Stomach (tissue), 8 donors: ENCODE measurements at regions not wholly inside any gene's neighbourhood (a gene's known extent, or its start where the extent isn't known, plus 50 kb on each side); places are given as distances from the start of the nearest gene placed in this dataset.
"Not testable (repeated sequence)": the region's sequence is repeated elsewhere in the genome, so short reads cannot be mapped to it uniquely, and the experiment has no call there.

Source experiments
- DNase-seq, 2 donors: peaks; one replicate each; pipeline versions ENCODE4 v3.0.0 to v3.0.0-alpha.2; 2013 to 2019
- H3K27ac ChIP-seq, 5 donors: fragments of 200-600 bp in 4 of 5; sonication (generic) in 4 of 5; one replicate each; pipeline ENCODE4 v1.5.1; 2013 to 2019; ENCODE audit warnings: mild to moderate bottlenecking in 1 of 5, moderate library complexity in 1 of 5
- H3K27me3 ChIP-seq, 3 donors: fragments of 200-600 bp; sonication (generic); one replicate each; pipeline ENCODE4 v1.5.1; 2017 to 2019; ENCODE audit warnings: mixed run types in 1 of 3
- H3K36me3 ChIP-seq, 4 donors: fragments of 200-600 bp; sonication (generic); 1 replicate in 3 of 4; 2 replicates in 1 of 4; pipeline ENCODE4 v1.5.1; 2016 to 2019
- H3K4me1 ChIP-seq, 4 donors: fragments of 200-600 bp; sonication (generic); one replicate each; pipeline ENCODE4 v1.5.1; 2016 to 2019
- H3K4me3 ChIP-seq, 4 donors: fragments of 200-600 bp; sonication (generic) in 3 of 4; one replicate each; pipeline ENCODE4 v1.5.1; 2016 to 2019; ENCODE audit warnings: mild to moderate bottlenecking in 1 of 4
- H3K9me3 ChIP-seq, 4 donors: fragments of 200-600 bp; sonication (generic); one replicate each; pipeline ENCODE4 v1.5.1; 2016 to 2019
- CTCF ChIP-seq, 7 experiments: fragments of 450-650 bp in 4 of 7; fragments of 200-600 bp in 3 of 7; sonication (generic) in 3 of 7; IDR thresholded peaks; one replicate each; pipeline ENCODE4 v1.5.1; 2016 to 2019; ENCODE audit warnings: antibody characterized with exemption in 7 of 7, control low read depth in 2 of 7, mild to moderate bottlenecking in 1 of 7
- EP300 ChIP-seq: sonication (generic); formaldehyde crosslinking; IDR thresholded peaks from one replicate; pipeline ENCODE4 v1.6.1; 2017; ENCODE audit warnings: antibody characterized with exemption
- POLR2A ChIP-seq, 4 donors: fragments of 450-650 bp; IDR thresholded peaks; one replicate each; pipeline ENCODE4 v1.6.1; 2016; ENCODE audit warnings: antibody characterized with exemption in 4 of 4, control low read depth in 2 of 4, mild to moderate bottlenecking in 1 of 4, moderate library complexity in 1 of 4
- POLR2AphosphoS5 ChIP-seq, 3 donors: sonication (generic); formaldehyde crosslinking; IDR thresholded peaks; one replicate each; pipeline ENCODE4 v1.6.1; 2016; ENCODE audit warnings: antibody characterized with exemption in 3 of 3
- WGBS, 5 donors: extraction: QIAGEN DNeasy Blood & Tissue Kit in 3 of 5; methylation state at CpG; one replicate each; pipeline versions ENCODE4 v1.1.5 to v1.1.7; 2013 to 2018; 5-methylcytosine and 5-hydroxymethylcytosine counted together
- intact Hi-C: fragments of 100-400 bp; cut with DNase I; formaldehyde crosslinking; loops from one replicate; pipeline ENCODE4 v1.15.1; 2023; ENCODE audit warnings: low total_unique reads
- donor health status: healthy with polysubstance abuse.
- donor health status: Bipolar disorder and iron deficiency.
- donor health status: healthy.

GRCh38 chr2:123614596-123614995, 410.5 kb upstream of the CNTNAP5 start:
- Histone ChIP-seq H3K4me3 (no peak overlapping the region), H3K27me3 (no peaks in the 10 kb centered on the region), H3K27ac (no peak overlapping the region), H3K36me3 (no peaks in the 10 kb centered on the region), H3K4me1 (no peaks in the 10 kb centered on the region), H3K9me3 (peaks cover 0 to 65% (median 17%) of the 10 kb centered on the region in 4 donors)
- intact Hi-C loops: no loop called here
- DNase-seq: no peak
- TF ChIP-seq CTCF (IDR thresholded peaks at IDR 0.05): no peak
- TF ChIP-seq EP300: no peak
- no peak for TF ChIP-seq POLR2AphosphoS5 (IDR thresholded peaks at IDR 0.05)
- TF ChIP-seq POLR2A (IDR thresholded peaks at IDR 0.05): no peak

GRCh38 chr2:123618642-123619041, 406.4 kb upstream of the CNTNAP5 start:
- H3K4me3 ChIP-seq, DNase-seq, intact Hi-C loops, H3K4me1 ChIP-seq, H3K27me3 ChIP-seq, H3K27ac ChIP-seq, H3K36me3 ChIP-seq: not testable (repeated sequence)
- peaks cover 0 to 43% (median 16%) of the 10 kb centered on the region in 4 donors for H3K9me3 ChIP-seq
- 76 to 92% (median 86%) methylated on average over 8 of the region's 8 CpGs for WGBS, 5 donors

GRCh38 chr2:123624816-123625215, 400.3 kb upstream of the CNTNAP5 start:
- H3K4me1 ChIP-seq: no peaks in the 10 kb centered on the region
- TF ChIP-seq CTCF (IDR thresholded peaks at IDR 0.05) (no peak), POLR2A (IDR thresholded peaks at IDR 0.05) (no peak), POLR2AphosphoS5 (IDR thresholded peaks at IDR 0.05) (no peak), EP300 (no peak)
- no peak overlapping the region for H3K4me3 ChIP-seq
- H3K36me3 ChIP-seq: no peaks in the 10 kb centered on the region
- intact Hi-C loops: no loop called here
- no peak overlapping the region for H3K27ac ChIP-seq
- H3K9me3 ChIP-seq: no peaks in the 10 kb centered on the region
- DNase-seq: no peak
- H3K27me3 ChIP-seq: no peaks in the 10 kb centered on the region
- WGBS, 5 donors: 85 to 96% (median 92%) methylated on average over 3 of the region's 3 CpGs

- no peak for DNase-seq
- H3K27me3 ChIP-seq: no peaks in the 10 kb centered on the region
- WGBS, 5 donors: 37 to 89% (median 79%) methylated on average over 1 of the region's 1 CpG
Observed at GRCh38 chr2:123636232-123636631, 388.9 kb upstream of the CNTNAP5 start.

More at GRCh38 chr2:123636232-123636631, 388.9 kb upstream of the CNTNAP5 start:
- intact Hi-C loops: no loop called here
- Histone ChIP-seq H3K36me3 (no peaks in the 10 kb centered on the region), H3K4me3 (no peak overlapping the region), H3K9me3 (no peaks in the 10 kb centered on the region), H3K4me1 (no peaks in the 10 kb centered on the region), H3K27ac (no peak overlapping the region)
- TF ChIP-seq POLR2A (IDR thresholded peaks at IDR 0.05): no peak
- no peak for TF ChIP-seq EP300
- TF ChIP-seq CTCF (IDR thresholded peaks at IDR 0.05): no peak
- TF ChIP-seq POLR2AphosphoS5 (IDR thresholded peaks at IDR 0.05): no peak
